HL-60 (cell line): ENCODE measurements at regions not wholly inside any gene's neighbourhood (a gene's known extent, or its start where the extent isn't known, plus 50 kb on each side); places are given as distances from the start of the nearest gene placed in this dataset.

Experiments
- DNase-seq, 2 experiments: peaks; one replicate each; pipeline ENCODE4 v3.0.0-alpha.2; 2010 to 2020; ENCODE audit warnings: low read depth in 1 of 2, low spot score in 1 of 2
- H3K27ac ChIP-seq: fragments of 250-450 bp; sonication (Bioruptor Pico); replicated peaks from 2 replicates; pipeline ENCODE4 v1.5.1; 2020; ENCODE audit warnings: mild to moderate bottlenecking, moderate library complexity
- H3K27me3 ChIP-seq: fragments of 250-450 bp; sonication (Bioruptor Pico); 2 replicates; pipeline ENCODE4 v1.5.1; 2021; ENCODE audit warnings: mild to moderate bottlenecking, moderate library complexity; ENCODE audit not compliant: insufficient read depth, poor library complexity, severe bottlenecking
- H3K4me3 ChIP-seq: replicated peaks from 2 replicates; pipeline ENCODE4 v1.5.1; 2011; ENCODE audit warnings: mild to moderate bottlenecking, control low read depth, low read length; ENCODE audit not compliant: insufficient read depth
- GABPA ChIP-seq: IDR thresholded peaks from 2 replicates; pipeline ENCODE4 v1.6.1; 2012; ENCODE audit warnings: low read depth
- POLR2AphosphoS5 ChIP-seq: IDR thresholded peaks from 2 replicates; pipeline ENCODE4 v1.6.1; 2012; ENCODE audit warnings: low read depth
- SPI1 ChIP-seq: IDR thresholded peaks from 2 replicates; pipeline ENCODE4 v1.6.1; 2012; ENCODE audit warnings: low read depth, mild to moderate bottlenecking, borderline replicate concordance
- TF ChIP-seq, protein P1 (sequence below): IDR thresholded peaks from 2 replicates; pipeline ENCODE4 v1.6.1; 2012; ENCODE audit warnings: low read depth; ENCODE audit not compliant: insufficient replicate concordance
- TF ChIP-seq, protein P2 (sequence below): IDR thresholded peaks from one replicate; pipeline ENCODE4 v1.5.1; 2011; ENCODE audit warnings: low read length, control low read depth, inconsistent platforms; ENCODE audit not compliant: insufficient read depth

DNA sequence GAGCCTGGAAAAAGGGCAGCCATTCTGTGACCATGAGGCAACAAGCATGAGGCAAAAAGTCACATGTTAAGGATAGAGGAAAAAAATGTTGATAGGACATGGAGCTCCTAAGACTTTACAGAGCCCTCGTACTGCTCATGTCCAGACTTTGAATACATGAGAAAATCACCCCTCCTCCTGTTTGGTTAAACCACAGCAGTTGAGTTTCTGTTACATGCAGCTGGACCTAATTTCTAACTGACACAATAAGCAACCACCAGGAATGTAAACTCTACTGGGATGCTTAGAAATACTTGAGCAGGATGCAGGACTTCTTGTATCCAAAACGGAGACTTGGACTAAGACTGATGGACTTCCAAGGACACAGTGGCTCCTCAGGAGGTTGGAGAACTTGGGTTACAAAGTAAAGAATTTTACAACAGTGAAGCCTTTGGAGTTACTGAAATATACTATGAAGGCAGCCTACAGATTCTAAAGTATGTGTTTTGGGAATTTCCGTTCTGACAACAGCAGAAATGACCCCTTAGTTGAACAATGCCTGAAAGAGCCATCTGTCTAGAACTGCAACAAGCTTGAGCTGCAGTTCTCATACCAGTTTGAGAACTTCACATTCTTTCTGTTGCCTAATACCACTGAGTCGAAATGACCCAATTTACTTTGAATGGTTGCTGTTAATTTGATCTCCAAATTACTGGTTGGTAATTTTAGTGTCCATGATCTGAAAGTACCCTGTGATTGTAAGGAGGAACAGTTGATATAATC is 268.9 kb downstream of the PIK3R1 start:
- Histone ChIP-seq H3K4me3 (no peak overlapping the region), H3K27ac (no peak overlapping the region), H3K27me3 (no peaks in the 10 kb centered on the region)
- no peak for DNase-seq
- TF ChIP-seq, protein P1, sequence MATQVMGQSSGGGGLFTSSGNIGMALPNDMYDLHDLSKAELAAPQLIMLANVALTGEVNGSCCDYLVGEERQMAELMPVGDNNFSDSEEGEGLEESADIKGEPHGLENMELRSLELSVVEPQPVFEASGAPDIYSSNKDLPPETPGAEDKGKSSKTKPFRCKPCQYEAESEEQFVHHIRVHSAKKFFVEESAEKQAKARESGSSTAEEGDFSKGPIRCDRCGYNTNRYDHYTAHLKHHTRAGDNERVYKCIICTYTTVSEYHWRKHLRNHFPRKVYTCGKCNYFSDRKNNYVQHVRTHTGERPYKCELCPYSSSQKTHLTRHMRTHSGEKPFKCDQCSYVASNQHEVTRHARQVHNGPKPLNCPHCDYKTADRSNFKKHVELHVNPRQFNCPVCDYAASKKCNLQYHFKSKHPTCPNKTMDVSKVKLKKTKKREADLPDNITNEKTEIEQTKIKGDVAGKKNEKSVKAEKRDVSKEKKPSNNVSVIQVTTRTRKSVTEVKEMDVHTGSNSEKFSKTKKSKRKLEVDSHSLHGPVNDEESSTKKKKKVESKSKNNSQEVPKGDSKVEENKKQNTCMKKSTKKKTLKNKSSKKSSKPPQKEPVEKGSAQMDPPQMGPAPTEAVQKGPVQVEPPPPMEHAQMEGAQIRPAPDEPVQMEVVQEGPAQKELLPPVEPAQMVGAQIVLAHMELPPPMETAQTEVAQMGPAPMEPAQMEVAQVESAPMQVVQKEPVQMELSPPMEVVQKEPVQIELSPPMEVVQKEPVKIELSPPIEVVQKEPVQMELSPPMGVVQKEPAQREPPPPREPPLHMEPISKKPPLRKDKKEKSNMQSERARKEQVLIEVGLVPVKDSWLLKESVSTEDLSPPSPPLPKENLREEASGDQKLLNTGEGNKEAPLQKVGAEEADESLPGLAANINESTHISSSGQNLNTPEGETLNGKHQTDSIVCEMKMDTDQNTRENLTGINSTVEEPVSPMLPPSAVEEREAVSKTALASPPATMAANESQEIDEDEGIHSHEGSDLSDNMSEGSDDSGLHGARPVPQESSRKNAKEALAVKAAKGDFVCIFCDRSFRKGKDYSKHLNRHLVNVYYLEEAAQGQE = no peak
- TF ChIP-seq SPI1 (no peak), GABPA (no peak), POLR2AphosphoS5 (no peak)
- TF ChIP-seq, protein P2, sequence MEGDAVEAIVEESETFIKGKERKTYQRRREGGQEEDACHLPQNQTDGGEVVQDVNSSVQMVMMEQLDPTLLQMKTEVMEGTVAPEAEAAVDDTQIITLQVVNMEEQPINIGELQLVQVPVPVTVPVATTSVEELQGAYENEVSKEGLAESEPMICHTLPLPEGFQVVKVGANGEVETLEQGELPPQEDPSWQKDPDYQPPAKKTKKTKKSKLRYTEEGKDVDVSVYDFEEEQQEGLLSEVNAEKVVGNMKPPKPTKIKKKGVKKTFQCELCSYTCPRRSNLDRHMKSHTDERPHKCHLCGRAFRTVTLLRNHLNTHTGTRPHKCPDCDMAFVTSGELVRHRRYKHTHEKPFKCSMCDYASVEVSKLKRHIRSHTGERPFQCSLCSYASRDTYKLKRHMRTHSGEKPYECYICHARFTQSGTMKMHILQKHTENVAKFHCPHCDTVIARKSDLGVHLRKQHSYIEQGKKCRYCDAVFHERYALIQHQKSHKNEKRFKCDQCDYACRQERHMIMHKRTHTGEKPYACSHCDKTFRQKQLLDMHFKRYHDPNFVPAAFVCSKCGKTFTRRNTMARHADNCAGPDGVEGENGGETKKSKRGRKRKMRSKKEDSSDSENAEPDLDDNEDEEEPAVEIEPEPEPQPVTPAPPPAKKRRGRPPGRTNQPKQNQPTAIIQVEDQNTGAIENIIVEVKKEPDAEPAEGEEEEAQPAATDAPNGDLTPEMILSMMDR = no peak

DNA sequence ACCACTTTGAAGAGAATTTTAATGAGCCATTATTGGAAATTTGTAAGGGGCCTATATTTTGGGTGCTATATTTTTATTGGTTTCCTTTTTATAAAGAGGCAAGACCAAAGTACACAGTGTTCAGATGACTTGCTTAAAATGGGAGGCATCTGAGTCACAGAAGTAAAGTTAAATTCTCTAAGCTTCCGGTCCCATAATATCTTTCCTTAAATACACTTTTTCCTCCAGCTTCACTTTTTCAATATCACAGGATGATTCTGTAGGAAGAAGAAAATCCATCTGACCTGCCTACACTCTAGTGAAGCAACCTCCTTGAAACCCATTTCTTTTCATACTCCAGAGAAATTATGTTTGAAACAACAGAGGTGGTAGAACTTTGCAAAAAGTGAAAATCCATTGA is 274.0 kb downstream of the PIK3R1 start:
- no peaks in the 10 kb centered on the region for H3K27me3 ChIP-seq
- DNase-seq = no peak
- H3K27ac ChIP-seq = no peak overlapping the region
- H3K4me3 ChIP-seq = no peak overlapping the region
- TF ChIP-seq, protein P2 = no peak
- TF ChIP-seq POLR2AphosphoS5 (no peak), SPI1 (no peak), GABPA (no peak)
- TF ChIP-seq, protein P1 = no peak

DNA sequence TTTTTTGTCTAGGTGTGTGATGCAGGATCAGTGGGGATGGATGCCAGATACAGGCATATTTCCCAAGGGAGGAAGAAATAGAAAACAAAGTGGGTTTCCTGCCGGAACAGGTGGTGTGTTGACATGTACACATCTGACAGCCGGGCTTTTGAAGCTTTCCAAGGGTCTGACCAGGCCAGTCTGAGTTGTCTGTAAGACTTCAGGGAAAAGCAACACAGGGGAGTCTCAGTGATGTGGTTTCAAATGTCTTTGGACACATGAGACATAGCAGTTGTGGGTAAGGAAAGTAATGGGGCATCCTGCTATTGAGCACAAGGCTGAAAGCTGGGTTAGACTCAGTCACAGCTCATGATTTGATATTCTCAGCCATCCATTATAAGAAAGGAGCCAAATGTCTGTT is 274.9 kb downstream of the PIK3R1 start:
- no peak for DNase-seq
- H3K27ac ChIP-seq = no peak overlapping the region
- no peaks in the 10 kb centered on the region for H3K27me3 ChIP-seq
- H3K4me3 ChIP-seq = no peak overlapping the region
- TF ChIP-seq, protein P1 = no peak
- TF ChIP-seq SPI1 = no peak
- TF ChIP-seq, protein P2 = no peak
- TF ChIP-seq POLR2AphosphoS5 = no peak
- no peak for TF ChIP-seq GABPA
